ENCODE measurements at regions not wholly inside any gene's neighbourhood (a gene's known extent, or its start where the extent isn't known, plus 50 kb on each side); places are given as distances from the start of the nearest gene placed in this dataset.
A peak's percentile ranks its signal among the peaks of the same experiment; 100 is the strongest.
"Not testable (repeated sequence)": the region's sequence is repeated elsewhere in the genome, so short reads cannot be mapped to it uniquely, and the experiment has no call there.

GRCh38 chr3:127045435-127046045, 62.6 kb downstream of the PLXNA1 start:
- TF ChIP-seq, protein P1, sequence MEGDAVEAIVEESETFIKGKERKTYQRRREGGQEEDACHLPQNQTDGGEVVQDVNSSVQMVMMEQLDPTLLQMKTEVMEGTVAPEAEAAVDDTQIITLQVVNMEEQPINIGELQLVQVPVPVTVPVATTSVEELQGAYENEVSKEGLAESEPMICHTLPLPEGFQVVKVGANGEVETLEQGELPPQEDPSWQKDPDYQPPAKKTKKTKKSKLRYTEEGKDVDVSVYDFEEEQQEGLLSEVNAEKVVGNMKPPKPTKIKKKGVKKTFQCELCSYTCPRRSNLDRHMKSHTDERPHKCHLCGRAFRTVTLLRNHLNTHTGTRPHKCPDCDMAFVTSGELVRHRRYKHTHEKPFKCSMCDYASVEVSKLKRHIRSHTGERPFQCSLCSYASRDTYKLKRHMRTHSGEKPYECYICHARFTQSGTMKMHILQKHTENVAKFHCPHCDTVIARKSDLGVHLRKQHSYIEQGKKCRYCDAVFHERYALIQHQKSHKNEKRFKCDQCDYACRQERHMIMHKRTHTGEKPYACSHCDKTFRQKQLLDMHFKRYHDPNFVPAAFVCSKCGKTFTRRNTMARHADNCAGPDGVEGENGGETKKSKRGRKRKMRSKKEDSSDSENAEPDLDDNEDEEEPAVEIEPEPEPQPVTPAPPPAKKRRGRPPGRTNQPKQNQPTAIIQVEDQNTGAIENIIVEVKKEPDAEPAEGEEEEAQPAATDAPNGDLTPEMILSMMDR (IDR thresholded peaks at IDR 0.05; ENCODE audit: control insufficient read depth, extremely low read depth, insufficient read depth): no peak
- H3K4me3 ChIP-seq (ENCODE audit: low read depth, low read length): no peak overlapping the region
- DNase-seq (ENCODE audit: low read depth): no peak

GRCh38 chr3:127046690-127047089, 63.8 kb downstream of the PLXNA1 start:
- not testable (repeated sequence) for DNase-seq (ENCODE audit: low read depth); H3K4me3 ChIP-seq (ENCODE audit: low read depth, low read length)

DNA sequence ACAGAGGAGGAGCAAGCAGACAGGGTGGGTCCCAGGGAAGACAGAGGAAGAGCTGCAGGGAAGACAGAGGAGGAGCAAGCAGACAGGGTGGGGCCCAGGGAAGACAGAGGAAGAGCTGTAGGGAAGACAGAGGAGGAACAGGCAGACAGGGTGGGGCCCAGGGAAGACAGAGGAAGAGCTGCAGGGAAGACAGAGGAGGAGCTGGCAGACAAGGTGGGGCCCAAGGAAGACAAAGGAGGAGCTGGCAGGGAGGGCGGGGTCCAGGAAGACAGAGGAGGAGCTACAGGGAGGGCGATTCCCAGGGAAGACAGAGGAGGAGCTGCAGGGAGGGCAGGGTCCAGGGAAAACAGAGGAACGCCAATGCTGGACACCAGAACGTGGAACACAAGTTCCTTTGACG, 66.5 kb downstream of the PLXNA1 start:
- no peak for DNase-seq (ENCODE audit: low read depth)
- TF ChIP-seq, protein P1 (IDR thresholded peaks at IDR 0.05; ENCODE audit: control insufficient read depth, extremely low read depth, insufficient read depth): no peak
- H3K4me3 ChIP-seq (ENCODE audit: low read depth, low read length): no peak overlapping the region

DNA sequence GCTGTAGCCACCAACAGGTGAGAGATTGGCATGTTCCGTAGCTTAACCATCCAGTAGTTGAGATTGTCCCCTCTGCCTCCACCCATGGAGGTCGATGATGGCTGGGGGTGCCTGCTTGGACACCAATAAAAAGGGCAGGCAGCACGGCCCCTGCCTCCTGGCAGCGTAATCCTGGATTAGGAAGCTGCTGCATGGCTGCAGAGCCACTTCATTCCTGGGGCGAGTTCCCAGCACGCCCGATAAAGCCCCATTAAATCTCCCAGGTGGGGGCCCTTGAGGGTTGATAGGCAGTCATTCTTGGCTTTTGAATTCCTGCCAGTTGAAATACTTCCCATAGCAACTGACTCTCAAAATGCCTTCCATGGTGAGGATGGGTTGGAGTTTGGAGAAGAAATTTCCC, 67.8 kb downstream of the PLXNA1 start:
- no peak for DNase-seq (ENCODE audit: low read depth)
- TF ChIP-seq, protein P1 (IDR thresholded peaks at IDR 0.05; ENCODE audit: control insufficient read depth, extremely low read depth, insufficient read depth): no peak
- no peak overlapping the region for H3K4me3 ChIP-seq (ENCODE audit: low read depth, low read length)

- H3K4me3 ChIP-seq (ENCODE audit: low read depth, low read length): no peak overlapping the region
- peak; percentile 14 for DNase-seq (ENCODE audit: low read depth)
- TF ChIP-seq, protein P1 (IDR thresholded peaks at IDR 0.05; ENCODE audit: control insufficient read depth, extremely low read depth, insufficient read depth): no peak
Observed at GRCh38 chr3:127052121-127052561, 69.2 kb downstream of the PLXNA1 start.

DNA sequence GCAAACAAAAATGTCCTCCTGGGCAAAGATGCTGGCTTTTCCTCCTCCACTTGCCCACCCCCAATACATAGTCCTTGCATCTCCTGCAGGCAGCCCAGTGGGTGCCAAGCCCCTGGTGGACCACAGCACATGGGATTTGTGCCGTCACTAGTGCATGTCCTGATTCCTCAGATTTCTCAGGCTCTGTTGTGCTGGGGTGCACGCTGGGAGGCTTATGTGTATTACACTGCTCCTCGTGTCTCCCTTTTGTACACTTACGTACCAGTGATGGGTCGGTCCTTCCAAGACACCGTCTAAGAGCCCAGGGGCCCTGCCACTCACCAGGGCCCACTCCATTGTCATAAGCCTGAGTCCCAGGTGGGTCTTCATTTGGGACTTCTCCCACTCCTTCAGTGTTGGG, 70.1 kb downstream of the PLXNA1 start:
- DNase-seq (ENCODE audit: low read depth): no peak
- no peak overlapping the region for H3K4me3 ChIP-seq (ENCODE audit: low read depth, low read length)
- TF ChIP-seq, protein P1 (IDR thresholded peaks at IDR 0.05; ENCODE audit: control insufficient read depth, extremely low read depth, insufficient read depth): no peak

DNA sequence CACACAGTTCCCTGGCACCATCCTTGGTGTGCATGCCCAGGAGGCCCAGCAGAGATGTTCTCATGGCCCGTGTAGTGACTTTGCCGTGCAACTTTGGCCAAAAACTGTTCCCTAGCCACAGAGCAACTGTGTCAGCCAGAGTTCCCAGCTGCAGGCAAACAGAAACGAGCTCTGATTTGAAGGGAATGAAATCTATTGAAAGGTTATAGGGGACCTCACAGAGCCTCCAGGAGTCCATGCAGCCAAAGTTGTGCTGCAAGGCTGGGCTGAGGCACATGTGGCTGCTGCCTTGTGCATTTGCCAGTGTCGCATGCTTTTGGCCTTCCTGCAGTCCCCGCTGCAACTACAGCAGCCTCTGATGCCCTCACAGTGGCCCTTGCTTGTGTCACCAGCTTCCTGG, 70.5 kb downstream of the PLXNA1 start:
- no peak for DNase-seq (ENCODE audit: low read depth)
- TF ChIP-seq, protein P1 (IDR thresholded peaks at IDR 0.05; ENCODE audit: control insufficient read depth, extremely low read depth, insufficient read depth): no peak
- H3K4me3 ChIP-seq (ENCODE audit: low read depth, low read length): no peak overlapping the region
